H4 (cell line): ENCODE measurements at regions not wholly inside any gene's neighbourhood (a gene's known extent, or its start where the extent isn't known, plus 50 kb on each side); places are given as distances from the start of the nearest gene placed in this dataset.
"Not testable (repeated sequence)": the region's sequence is repeated elsewhere in the genome, so short reads cannot be mapped to it uniquely, and the experiment has no call there.

ENCODE experiments used
- DNase-seq: peaks from one replicate; pipeline ENCODE4 v3.0.0-alpha.2; 2015; ENCODE audit warnings: low spot score

DNA sequence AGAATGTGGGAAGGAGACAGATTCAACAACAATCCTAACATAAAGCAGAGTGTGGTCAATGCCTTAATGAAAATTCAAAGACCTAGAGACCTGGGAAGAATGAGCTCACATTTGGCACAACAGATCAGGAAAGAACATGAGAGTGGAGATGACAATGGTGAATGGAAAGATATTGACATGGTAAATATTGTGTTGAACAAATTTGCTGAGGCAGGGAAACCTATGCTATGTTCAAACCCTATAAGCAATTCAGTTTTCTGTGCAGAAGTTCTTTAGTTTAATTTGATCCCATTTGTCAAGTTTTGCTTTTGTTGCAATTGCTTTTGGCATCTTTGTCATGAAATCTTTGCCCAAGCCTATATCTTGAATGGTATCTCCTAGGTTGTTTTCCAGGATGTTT is 199.4 kb upstream of the LRRTM4 start:
- no peak for DNase-seq

DNA sequence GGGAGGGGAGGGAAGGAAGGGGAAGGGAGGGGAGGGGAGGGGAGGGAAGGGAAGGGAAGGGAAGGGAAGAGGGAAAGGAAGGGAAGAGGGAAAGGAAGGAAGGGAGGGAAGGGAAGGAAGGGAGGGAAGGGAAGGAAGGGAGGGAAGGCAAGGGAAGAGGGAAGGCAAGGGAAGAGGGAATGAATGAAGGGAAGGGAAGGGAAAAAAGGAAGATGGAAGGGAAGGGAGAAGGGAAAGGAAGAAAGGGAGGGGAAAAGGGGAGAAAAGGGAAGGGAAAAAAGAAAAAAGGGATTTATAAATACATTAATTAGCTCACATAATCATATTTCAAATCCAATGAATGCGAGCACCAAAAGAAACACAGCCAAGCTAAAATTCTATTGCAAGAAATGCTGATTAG is 202.9 kb upstream of the LRRTM4 start:
- DNase-seq = no peak

DNA sequence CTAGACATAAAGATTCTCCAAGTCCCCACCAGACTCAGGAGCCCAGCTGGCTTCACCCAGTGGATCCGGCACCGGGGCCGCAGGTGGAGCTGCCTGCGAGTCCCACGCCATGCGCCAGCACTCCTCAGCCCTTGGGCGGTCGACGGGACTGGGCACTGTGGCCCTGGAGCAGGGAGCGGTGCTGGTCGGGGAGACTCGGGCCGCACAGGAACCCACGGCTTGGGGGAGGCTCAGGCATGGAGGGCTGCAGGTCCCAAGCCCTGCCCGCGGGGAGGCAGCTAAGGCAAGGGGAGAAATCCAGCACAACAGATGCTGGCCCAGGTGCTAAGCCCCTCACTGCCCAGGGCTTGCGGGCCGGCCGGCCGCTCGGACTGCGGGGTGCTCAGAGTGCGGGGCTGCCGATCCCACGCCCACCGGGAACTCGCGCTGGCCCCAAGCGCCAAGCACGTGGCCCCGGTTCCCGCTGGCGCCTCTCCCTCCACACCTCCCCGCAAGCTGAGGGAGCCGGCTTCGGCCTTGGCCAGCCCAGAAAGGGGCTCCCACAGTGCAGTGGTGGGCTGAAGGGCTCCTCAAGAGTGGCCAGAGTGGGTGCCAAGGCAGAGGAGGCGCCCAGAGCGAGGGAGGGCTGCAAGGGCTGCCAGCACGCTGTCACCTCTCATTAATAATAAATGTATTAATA is 212.6 kb upstream of the LRRTM4 start:
- not testable (repeated sequence) for DNase-seq

DNA sequence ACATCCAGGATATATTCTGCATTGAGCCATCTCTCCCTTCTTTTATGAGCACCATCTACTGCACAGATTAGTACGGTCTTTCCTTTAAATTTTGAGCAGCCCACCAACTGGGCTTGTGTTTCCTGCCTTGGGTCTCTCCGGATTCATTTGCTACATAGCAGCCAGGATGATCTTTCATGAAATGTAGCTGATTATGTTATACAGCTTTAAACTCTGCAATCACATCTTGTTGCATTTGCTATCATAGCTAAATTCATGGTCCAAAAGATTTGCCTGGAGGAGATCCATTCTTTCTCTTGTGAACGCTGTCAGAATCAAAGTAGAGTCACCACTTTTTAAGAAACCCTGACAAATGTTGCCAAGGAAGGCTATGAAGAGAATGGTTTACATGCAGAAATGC is 215.1 kb upstream of the LRRTM4 start:
- DNase-seq = no peak

DNA sequence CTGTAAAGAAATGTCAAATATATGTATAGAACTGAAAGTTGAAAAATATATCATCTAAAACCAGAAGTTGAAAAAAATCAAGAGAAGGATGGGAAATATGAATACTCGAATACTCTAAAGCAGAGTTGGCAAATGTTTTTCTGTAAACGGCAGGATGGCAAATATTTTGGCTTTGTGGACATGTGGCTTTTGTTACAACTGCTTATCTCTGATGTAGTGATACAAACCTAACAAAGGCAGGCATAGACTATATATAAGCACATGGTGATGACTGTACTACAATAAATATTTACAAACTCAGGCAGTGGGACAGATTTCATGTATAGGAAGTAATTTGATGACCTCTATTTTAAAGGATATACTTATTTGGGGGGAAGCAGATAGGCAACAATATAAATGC is 224.6 kb upstream of the LRRTM4 start:
- DNase-seq = no peak

DNA sequence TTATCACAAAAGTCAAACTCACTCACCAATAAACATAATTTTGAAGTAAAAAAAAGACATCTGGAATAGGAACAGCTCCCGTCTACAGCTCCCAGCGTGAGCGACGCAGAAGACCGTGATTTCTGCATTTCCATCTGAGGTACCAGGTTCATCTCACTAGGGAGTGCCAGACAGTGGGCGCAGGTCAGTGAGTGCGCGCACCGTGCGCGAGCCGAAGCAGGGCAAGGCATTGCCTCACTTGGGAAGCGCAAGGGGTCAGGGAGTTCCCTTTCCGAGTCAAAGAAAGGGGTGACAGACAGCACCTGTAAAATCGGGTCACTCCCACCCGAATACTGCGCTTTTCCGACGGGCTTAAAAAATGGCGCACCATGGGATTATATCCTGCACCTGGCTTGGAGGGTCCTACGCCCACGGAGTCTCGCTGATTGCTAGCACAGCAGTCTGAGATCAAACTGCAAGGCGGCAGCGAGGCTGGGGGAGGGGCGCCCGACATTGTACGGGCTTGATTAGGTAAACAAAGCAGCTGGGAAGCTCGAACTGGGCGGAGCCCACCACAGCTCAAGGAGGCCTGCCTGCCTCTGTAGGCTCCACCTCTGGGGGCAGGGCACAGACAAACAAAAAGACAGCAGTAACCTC is 231.7 kb upstream of the LRRTM4 start:
- DNase-seq = not testable (repeated sequence)

DNA sequence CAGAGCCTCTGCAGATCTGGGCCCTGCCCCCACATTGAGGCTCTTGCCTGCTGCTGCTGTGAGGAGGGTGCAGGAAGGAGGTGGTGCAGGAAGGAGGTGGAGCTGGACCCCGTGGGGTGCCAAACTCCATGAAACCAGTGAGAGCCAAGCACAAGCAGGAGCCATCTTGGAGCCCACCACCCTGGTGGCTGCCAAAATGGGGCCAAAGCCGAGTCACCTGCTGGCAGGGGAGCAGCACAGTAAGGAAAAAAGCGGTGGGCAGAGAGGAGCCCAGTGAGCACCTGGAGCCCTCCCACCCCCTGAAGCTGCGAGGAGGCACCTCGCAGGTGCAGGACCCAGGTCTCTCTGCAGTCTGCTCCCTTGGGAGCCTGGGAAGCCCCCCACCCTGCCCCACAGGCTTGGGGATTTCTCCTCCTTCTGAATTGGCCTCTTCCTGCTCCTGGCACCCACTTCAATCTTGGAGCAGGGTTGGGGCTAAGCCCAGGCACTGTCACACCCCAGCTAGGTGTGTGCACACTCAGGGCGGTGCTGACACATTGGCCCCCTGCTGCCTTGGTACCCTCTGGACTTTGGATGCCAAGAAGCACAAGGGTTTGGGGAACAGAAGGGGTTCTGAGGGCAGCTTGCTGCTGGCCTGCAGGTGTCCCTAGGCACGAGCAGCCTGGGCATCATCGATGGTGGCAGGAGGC is 245.4 kb upstream of the LRRTM4 start:
- no peak for DNase-seq

DNA sequence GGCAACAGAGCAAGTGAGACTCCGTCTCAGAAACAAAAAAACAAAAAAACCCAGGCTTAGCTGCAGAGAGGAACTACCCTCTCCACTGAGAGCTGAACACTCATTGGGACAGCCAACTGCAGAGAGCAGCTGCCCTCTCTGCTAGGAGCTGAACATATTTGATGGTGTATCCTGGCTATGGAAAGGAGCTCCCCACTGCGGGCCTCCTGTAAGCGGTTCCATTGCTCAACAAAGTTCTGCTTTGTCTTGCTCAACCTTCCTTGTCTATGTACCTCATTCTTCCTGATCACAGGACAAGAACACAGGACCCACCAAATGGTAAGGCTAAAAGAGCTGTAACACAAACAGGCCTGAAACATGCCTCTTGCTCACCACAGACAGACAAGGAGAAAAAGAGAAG is 246.3 kb upstream of the LRRTM4 start:
- no peak for DNase-seq

DNA sequence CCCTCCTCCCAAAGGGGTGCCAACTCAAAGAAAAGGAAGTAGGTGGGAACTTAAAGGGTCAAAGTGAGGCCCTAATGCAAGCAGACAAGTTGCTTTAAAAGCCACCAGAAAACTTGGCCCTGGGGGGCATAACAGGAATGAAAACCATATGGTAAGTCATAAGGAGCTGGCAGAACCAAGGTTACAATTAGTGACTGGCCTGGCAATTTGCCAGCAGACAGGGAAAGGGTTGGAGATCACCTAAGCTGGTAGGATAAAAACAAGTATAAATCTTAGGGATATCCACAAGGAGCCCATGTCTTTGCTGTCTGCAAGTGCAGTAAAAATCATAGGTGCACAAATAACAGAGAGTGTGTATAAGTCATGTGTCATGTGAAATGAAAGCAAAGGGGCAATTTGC is 256.7 kb upstream of the LRRTM4 start:
- DNase-seq = no peak

DNA sequence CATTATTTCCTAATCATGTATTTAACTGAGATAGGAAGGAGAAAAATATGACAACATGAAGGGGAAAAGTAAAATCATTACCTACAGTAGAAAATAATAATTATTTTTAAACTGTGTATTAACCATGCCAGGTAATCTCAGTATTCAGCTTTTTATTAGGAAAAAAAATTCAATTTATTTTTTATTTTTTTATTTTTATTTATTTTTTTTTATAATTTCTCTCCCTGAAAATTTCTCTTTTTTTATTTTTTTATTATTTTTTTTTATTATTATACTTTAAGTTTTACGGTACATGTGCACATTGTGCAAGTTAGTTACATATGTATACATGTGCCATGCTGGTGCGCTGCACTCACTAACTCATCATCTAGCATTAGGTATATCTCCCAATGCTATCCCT is 271.3 kb upstream of the LRRTM4 start:
- not testable (repeated sequence) for DNase-seq

DNA sequence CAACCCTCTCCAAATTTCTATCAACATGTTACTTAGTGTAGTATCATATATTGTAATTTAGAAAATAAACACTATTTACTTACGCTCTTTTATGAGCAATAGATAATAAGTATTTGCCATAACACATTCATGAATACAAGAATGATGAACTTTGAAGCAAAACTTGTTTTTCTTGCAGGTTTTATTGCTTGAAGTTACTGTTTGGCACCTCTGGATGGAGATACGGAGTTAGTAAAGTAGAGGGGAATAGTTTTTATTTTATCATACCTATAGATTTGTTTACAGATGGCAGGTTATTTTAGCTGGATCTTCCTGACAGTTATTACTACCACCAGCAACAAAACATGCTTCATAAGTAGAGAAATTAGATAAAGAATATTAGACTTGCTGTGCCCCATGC is 274.2 kb upstream of the LRRTM4 start:
- no peak for DNase-seq

DNA sequence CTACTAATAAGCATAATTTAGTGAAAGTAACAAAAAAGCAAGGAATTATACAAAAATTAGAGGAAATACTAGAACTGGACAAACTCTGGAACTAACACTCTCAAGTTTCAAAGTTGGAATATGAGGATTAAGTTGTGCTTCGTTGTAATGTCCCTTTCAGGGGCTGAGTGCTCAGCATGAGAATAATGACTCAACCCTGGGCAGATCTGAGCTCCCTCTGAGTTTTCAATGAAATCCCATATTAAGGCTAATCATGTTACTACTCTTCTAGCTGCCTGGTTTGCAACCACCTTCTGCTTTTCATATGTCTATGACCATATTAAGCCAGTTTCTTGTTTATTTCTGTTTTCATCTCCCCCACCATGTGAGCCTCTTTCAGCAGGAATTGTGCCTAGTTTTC is 274.9 kb upstream of the LRRTM4 start:
- no peak for DNase-seq

DNA sequence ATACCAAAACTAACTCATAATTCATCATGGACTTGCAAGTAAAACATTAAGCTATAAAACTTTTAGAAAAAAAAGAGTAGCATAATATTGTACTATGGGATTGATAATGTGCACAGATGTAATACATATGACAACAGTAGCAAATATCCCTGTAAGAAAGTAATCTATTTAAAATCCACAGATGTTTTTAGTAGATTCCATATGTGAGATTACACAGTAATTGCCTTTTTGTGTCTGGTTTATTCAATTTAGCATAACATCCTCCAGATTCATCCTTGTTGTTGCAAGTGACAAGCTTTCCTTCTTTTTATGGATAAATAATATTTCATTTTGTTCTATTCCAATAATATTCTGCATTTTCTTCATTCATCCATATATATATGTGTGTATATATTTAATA is 278.2 kb upstream of the LRRTM4 start:
- no peak for DNase-seq

DNA sequence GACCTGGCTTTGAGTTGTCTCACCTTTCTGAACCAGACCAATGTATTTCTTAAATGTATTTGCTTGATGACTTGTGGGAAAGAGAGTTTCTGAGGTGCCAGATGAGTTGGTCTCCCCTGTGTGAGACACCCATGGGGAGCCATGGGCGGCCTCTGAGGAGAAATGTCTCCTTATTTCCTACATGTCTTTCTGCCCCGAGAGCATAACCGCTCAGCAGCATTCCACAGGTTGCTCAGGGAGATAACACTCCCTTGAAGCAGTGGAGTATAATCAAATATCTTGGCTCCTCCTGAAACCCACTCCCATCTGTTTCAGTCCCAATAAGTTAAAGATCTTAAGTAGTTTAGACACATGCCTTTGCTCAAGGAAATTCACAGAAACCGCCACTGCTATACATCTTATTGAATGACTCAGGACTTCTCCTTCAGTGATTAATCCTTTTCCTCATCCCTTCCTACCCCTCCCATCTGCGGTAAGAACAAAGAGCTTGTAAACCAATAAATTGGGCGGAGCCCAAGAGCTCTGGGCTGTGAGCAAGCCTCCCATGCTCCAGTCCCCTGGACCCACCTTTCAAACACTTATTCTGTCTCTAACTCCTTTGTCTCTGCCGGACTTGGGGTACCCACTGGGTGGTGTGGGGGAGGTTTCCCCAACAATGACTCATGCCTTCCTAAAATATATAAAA is 285.5 kb upstream of the LRRTM4 start:
- DNase-seq = peak; percentile 40

DNA sequence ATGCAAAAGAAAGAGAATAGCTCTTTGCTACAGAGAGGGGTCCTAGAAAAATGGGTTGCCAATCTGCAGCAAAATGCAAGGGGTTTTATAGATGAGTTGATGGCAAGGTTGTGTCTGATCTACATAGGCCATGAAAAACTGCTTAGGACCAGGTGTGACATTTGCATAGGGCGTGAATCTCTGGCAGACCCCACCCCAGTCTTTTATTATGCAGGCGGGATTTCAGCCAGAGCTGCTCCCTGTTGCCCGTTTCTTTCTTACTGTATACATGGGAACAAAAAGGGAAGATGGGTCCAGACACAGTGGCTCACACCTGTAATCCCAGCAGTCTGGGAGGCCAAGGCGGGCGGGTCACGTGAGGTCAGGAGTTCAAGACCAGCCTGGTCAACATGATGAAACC is 286.4 kb upstream of the LRRTM4 start:
- no peak for DNase-seq

DNA sequence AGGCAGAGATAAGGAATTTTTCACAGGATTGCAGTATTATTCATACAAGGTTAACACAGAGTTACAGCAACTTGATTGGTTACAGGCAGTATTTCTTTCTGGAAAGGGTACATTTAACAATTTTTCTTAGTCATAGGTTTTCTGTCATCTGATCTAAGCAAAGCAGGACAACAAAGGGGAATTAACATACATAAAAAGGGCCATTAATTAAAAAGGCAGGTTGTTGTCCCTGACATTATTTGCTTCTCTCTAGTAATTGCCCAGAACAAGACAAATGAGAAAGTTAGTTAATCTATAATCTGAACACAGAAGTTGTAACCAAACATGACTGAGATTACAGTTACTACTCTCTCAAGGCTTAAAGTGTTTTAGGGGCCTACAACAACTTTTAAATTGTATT is 291.4 kb upstream of the LRRTM4 start:
- no peak for DNase-seq

DNA sequence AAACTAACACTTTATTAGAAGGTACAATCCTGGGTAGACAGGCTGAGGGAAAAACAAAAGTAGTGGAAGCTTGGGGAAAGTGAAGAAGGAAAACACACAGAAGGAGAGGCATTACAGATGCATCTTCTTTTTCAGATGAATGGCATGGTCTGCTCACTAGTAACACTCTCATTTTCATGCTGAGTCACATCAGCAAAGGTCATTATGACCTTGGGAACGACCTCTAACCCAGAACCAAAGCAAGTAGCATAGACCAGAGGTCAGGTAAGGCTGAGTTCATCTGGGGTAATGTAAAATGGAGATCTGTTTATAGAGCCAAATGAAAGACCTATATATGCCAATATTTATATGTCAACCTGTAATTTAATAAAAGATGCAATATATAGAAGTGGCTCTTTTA is 294.4 kb upstream of the LRRTM4 start:
- DNase-seq = no peak

DNA sequence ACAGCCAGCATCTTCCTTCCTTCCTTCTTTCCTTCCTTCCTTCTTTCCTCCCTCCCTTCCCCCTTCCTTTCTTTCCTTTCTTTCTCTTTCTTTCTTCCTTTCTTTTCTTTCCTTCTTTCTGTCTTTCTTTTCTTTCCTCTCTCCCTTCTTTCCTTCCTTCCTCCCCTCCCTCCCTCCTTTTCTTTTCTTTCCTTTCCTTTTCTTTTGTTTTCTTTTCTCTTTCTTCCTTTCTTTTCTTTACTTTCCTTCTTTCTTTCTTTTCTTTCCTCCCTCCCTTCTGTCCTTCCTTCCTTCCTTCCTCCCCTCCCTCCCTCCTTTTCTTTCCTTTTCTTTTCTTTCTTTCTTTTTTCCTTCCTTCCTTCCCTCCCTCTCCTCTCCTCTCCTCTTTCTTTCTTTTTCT is 296.0 kb upstream of the LRRTM4 start:
- DNase-seq = no peak

DNA sequence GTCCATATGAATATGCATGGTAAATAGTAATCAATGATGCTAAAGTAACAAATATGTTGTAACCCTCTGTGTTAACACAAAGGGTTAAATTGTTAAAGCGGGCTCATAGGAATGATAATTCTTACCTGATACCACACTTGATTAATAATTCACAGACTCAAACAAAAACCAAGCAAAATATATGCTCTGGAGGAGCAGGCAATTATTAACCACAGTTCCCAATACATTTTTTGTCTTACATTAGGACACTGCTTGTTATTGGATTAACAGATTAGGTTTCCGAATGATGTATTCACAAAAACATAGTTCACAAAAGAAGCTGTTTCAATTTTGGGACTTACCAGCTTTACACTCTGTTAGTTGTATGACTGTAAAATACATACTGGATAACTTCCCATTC is 300.9 kb upstream of the LRRTM4 start:
- DNase-seq = no peak

DNA sequence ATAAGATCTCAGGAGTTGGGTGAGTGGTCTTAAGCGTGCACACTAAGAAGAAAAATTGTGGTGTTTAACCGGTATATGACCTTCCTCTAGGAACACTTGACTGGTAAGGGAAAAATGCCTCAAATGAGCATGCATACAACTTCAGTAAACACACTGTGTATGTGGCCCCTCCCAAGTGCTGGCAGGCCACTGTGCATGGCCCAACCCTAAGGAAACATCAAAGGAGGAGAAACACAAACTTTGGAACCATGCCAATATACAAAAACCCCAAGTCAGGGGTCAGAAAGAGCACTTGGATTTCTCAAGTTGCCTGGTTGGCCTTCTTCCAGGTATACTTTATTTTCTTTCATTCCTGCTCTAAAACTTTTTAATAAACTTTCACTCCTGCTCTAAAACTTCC is 308.9 kb upstream of the LRRTM4 start:
- peak; percentile 7 for DNase-seq

DNA sequence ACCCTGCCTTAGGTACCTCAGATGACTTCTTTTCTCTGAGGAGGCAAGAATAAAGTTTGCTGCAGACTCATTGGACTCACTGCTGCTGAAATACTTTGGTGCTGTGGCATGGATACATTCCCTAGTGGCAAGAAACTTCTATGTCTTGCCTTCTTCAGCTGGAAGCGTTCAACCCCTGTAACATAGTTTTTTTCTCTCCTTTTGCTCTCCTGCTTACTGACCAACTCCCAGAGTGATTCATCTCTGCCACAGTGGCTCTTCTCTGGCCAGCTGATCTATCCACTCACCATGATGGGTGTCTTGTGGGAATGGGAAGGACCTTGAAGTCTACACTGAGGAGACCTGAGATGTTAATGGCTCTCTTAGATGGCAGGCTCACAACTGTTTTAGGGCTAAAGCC is 309.3 kb upstream of the LRRTM4 start:
- DNase-seq = no peak

DNA sequence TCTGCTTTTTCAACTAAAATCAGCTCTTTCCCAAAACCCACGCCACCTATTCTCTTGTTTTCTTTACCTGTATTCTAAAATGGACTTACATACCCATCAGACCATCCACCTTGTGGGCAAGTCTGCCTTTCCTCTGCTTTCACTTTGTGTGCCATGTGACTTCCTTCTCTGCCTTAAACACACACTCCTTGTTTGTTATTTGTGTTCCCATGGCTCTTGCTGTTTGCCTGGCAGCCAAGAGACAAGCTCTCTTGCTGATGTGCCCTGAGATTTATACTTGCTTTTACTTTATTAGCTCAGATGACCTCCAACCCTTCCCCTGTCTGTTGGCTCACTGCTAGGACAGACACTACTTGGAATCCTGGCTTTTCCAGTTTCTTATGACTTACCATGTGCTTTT is 309.7 kb upstream of the LRRTM4 start:
- no peak for DNase-seq
